H1 (cell line): ENCODE measurements at regions not wholly inside any gene's neighbourhood (a gene's known extent, or its start where the extent isn't known, plus 50 kb on each side); places are given as distances from the start of the nearest gene placed in this dataset.

ENCODE experiments used
- CTCF ChIA-PET: fragments of 300-600 bp; sonication (Branson Sonifier 250); formaldehyde crosslinking; loops from one replicate; lab custom pipeline; 2021; ENCODE audit not compliant: partially characterized antibody; lab: Charles Lee
- POLR2A ChIA-PET: fragments of 300-600 bp; sonication (Branson Sonifier 250); formaldehyde crosslinking; loops from one replicate; lab custom pipeline; 2021; ENCODE audit warnings: inconsistent platforms; ENCODE audit not compliant: partially characterized antibody; lab: Charles Lee
- DNase-seq, 2 experiments: peaks; one replicate each; pipeline versions ENCODE4 v3.0.0 to v3.0.0-alpha.2; 2010 to 2022; ENCODE audit warnings: low spot score in 2 of 2, low read depth in 1 of 2, mixed read lengths in 1 of 2
- FAIRE-seq: peaks from 2 replicates; lab custom pipeline; 2011; peaks lifted over from hg19 to GRCh38; lab: Jason Lieb, UNC
- H2AFZ ChIP-seq: 2 replicates; pipeline ENCODE4 v1.8.1; 2012; ENCODE audit warnings: low read length, inconsistent platforms
- H2AK5ac ChIP-seq: 2 replicates; pipeline ENCODE4 v1.6.1; 2013; ENCODE audit warnings: low read depth, low read length
- H2BK120ac ChIP-seq: replicated peaks from 2 replicates; pipeline ENCODE3; 2013; ENCODE audit warnings: low read depth, low read length, inconsistent platforms
- H2BK12ac ChIP-seq: 2 replicates; pipeline ENCODE4 v1.6.1; 2013; ENCODE audit warnings: low read depth, low read length
- H2BK15ac ChIP-seq: 2 replicates; pipeline ENCODE4 v1.6.1; 2013; ENCODE audit warnings: low read length
- H2BK20ac ChIP-seq: 2 replicates; pipeline ENCODE4 v1.6.1; 2013; ENCODE audit warnings: low read length
- H2BK5ac ChIP-seq: 2 replicates; pipeline ENCODE4 v1.6.1; 2013; ENCODE audit warnings: low read depth, low read length
- H3K14ac ChIP-seq: 2 replicates; pipeline ENCODE4 v1.6.1; 2013; ENCODE audit warnings: inconsistent platforms; ENCODE audit not compliant: insufficient read length
- H3K18ac ChIP-seq: 2 replicates; pipeline ENCODE4 v1.6.1; 2013; ENCODE audit warnings: low read length; ENCODE audit errors: extremely low read depth
- H3K23ac ChIP-seq: 2 replicates; pipeline ENCODE4 v1.6.1; 2013; ENCODE audit warnings: inconsistent platforms; ENCODE audit not compliant: insufficient read length
- H3K23me2 ChIP-seq: 2 replicates; pipeline ENCODE4 v1.6.1; 2013; ENCODE audit warnings: low read depth, low read length
- H3K27ac ChIP-seq: 2 replicates; pipeline ENCODE4 v1.6.1; 2011; ENCODE audit warnings: low read depth, low read length, inconsistent platforms
- H3K27me3 ChIP-seq, 4 experiments: replicated peaks in 1 of 4; 1 replicate in 1 of 4; 2 replicates in 3 of 4; pipeline versions ENCODE4 v1.6.1 to v1.8.1; 2011 to 2013; ENCODE audit warnings: low read length in 3 of 4, mild to moderate bottlenecking in 3 of 4, inconsistent platforms in 2 of 4, mixed read lengths in 2 of 4, moderate library complexity in 1 of 4; ENCODE audit not compliant: control insufficient read depth in 3 of 4, insufficient read depth in 3 of 4; ENCODE audit errors: extremely low read depth in 1 of 4
- H3K36me3 ChIP-seq, 4 experiments: 2 replicates each; pipeline versions ENCODE4 v1.6.1 to v1.8.1; 2011 to 2013; ENCODE audit warnings: mild to moderate bottlenecking in 4 of 4, low read length in 3 of 4, moderate library complexity in 2 of 4, control low read depth in 1 of 4, inconsistent platforms in 1 of 4; ENCODE audit not compliant: insufficient read depth in 4 of 4, control insufficient read depth in 2 of 4
- H3K4ac ChIP-seq: replicated peaks from 2 replicates; pipeline ENCODE3; 2013; ENCODE audit warnings: low read length, low read depth, mixed read lengths, inconsistent platforms; ENCODE audit not compliant: insufficient read length
- H3K4me1 ChIP-seq, 4 experiments: replicated peaks in 1 of 4; 1 replicate in 1 of 4; 2 replicates in 3 of 4; pipeline versions ENCODE4 v1.6.1 to v1.8.1; 2011 to 2013; ENCODE audit warnings: low read length in 3 of 4, inconsistent platforms in 2 of 4, mixed read lengths in 1 of 4; ENCODE audit not compliant: insufficient read depth in 4 of 4, control insufficient read depth in 3 of 4
- H3K4me2 ChIP-seq, 2 experiments: 2 replicates each; pipeline versions ENCODE4 v1.6.1 to v1.8.1; 2011 to 2013; ENCODE audit warnings: low read depth in 2 of 2, low read length in 2 of 2, control low read depth in 1 of 2, inconsistent platforms in 1 of 2, mild to moderate bottlenecking in 1 of 2; ENCODE audit not compliant: insufficient read depth in 1 of 2
- H3K4me3 ChIP-seq, 4 experiments: fragments of 200-600, 300-600 bp in 1 of 4; sonication (generic), shearing (Covaris generic), sonication (Bioruptor Twin) in 1 of 4; 2 replicates each; pipeline versions ENCODE4 v1.5.1 to v1.8.1; 2011 to 2016; ENCODE audit warnings: low read length in 4 of 4, low read depth in 3 of 4, control low read depth in 2 of 4, inconsistent platforms in 2 of 4, mild to moderate bottlenecking in 2 of 4, mixed read lengths in 1 of 4, moderate library complexity in 1 of 4; ENCODE audit not compliant: insufficient read depth in 2 of 4; ENCODE audit errors: extremely low read depth in 1 of 4
- H3K56ac ChIP-seq: replicated peaks from 2 replicates; pipeline ENCODE3; 2013; ENCODE audit warnings: low read depth, mild to moderate bottlenecking, mixed read lengths, low read length, inconsistent platforms; ENCODE audit not compliant: insufficient read length
- H3K79me1 ChIP-seq: 2 replicates; pipeline ENCODE4 v1.6.1; 2013; ENCODE audit warnings: low read depth, low read length, control low read depth
- H3K79me2 ChIP-seq, 2 experiments: 2 replicates each; pipeline versions ENCODE4 v1.6.1 to v1.8.1; 2012 to 2013; ENCODE audit warnings: low read length in 2 of 2, mild to moderate bottlenecking in 2 of 2, inconsistent platforms in 1 of 2; ENCODE audit not compliant: insufficient read depth in 2 of 2, control insufficient read depth in 1 of 2
- H3K9ac ChIP-seq, 4 experiments: replicated peaks in 1 of 4; 1 replicate in 1 of 4; 2 replicates in 3 of 4; pipeline versions ENCODE4 v1.6.1 to v1.8.1; 2011 to 2013; ENCODE audit warnings: low read depth in 3 of 4, low read length in 3 of 4, control low read depth in 2 of 4, mild to moderate bottlenecking in 2 of 4, moderate library complexity in 2 of 4, inconsistent platforms in 1 of 4; ENCODE audit errors: extremely low read depth in 1 of 4
- H3K9me3 ChIP-seq, 2 experiments: 2 replicates each; pipeline versions ENCODE4 v1.6.1 to v1.8.1; 2012 to 2013; ENCODE audit warnings: mild to moderate bottlenecking in 2 of 2, moderate library complexity in 2 of 2, control low read depth in 1 of 2, inconsistent platforms in 1 of 2, low read depth in 1 of 2, low read length in 1 of 2, mixed read lengths in 1 of 2; ENCODE audit not compliant: insufficient read depth in 2 of 2
- H4K20me1 ChIP-seq, 2 experiments: replicated peaks in 1 of 2; 2 replicates each; pipeline versions ENCODE3 to v1.8.1; 2011 to 2013; ENCODE audit warnings: inconsistent platforms in 2 of 2, low read length in 2 of 2, mild to moderate bottlenecking in 1 of 2; ENCODE audit not compliant: insufficient read depth in 2 of 2, control insufficient read depth in 1 of 2
- H4K5ac ChIP-seq: 2 replicates; pipeline ENCODE4 v1.6.1; 2013; ENCODE audit warnings: low read length, low read depth, mixed read lengths, inconsistent platforms; ENCODE audit not compliant: insufficient read length
- H4K8ac ChIP-seq: 2 replicates; pipeline ENCODE4 v1.8.0; 2013; ENCODE audit warnings: mild to moderate bottlenecking, moderate library complexity, low read length, inconsistent platforms; ENCODE audit not compliant: insufficient read depth; ENCODE audit errors: extremely low read depth
- H4K91ac ChIP-seq: replicated peaks from 2 replicates; pipeline ENCODE3; 2013; ENCODE audit warnings: low read length, mixed read lengths, inconsistent platforms; ENCODE audit not compliant: insufficient read length
- CBX8 ChIP-seq: fragments of 300-800, 300-1000 bp; sonication (generic); IDR thresholded peaks from 2 replicates; pipeline ENCODE4 v1.7.1; 2016; ENCODE audit warnings: low read depth, low read length, borderline replicate concordance
- CHD2 ChIP-seq: IDR thresholded peaks from 2 replicates; pipeline ENCODE4 v1.6.1; 2012; ENCODE audit warnings: low read length, improper control_type of control experiment
- CTCF ChIP-seq, 3 experiments: IDR thresholded peaks; 1 replicate in 2 of 3; 2 replicates in 1 of 3; pipeline versions ENCODE4 v1.5.1 to v1.6.1; 2011; ENCODE audit warnings: low read length in 3 of 3, mild to moderate bottlenecking in 3 of 3, inconsistent platforms in 2 of 3, low read depth in 1 of 3, moderate library complexity in 1 of 3; ENCODE audit not compliant: insufficient read depth in 1 of 3; ENCODE audit errors: control extremely low read depth in 1 of 3
- EGR1 ChIP-seq: IDR thresholded peaks from 2 replicates; pipeline ENCODE4 v1.6.1; 2011; ENCODE audit warnings: low read depth, low read length, borderline replicate concordance
- EP300 ChIP-seq, 2 experiments: IDR thresholded peaks; 1 replicate in 1 of 2; 2 replicates in 1 of 2; pipeline ENCODE4 v1.6.1; 2011 to 2012; ENCODE audit warnings: low read depth in 2 of 2, low read length in 2 of 2, mild to moderate bottlenecking in 2 of 2, borderline replicate concordance in 1 of 2, inconsistent platforms in 1 of 2, moderate library complexity in 1 of 2
- FOSL1 ChIP-seq: IDR thresholded peaks from 2 replicates; pipeline ENCODE4 v1.6.1; 2011; ENCODE audit warnings: mild to moderate bottlenecking, low read depth, low read length, moderate library complexity; ENCODE audit not compliant: insufficient read depth
- GABPA ChIP-seq: IDR thresholded peaks from 2 replicates; pipeline ENCODE4 v1.6.1; 2011; ENCODE audit warnings: mild to moderate bottlenecking, low read length, moderate library complexity, borderline replicate concordance; ENCODE audit not compliant: insufficient read depth
- MAX ChIP-seq: IDR thresholded peaks from 2 replicates; pipeline ENCODE4 v1.6.1; 2012; ENCODE audit warnings: inconsistent platforms
- RXRA ChIP-seq: IDR thresholded peaks from 2 replicates; pipeline ENCODE4 v1.6.1; 2011; ENCODE audit warnings: low read depth, mild to moderate bottlenecking, low read length, moderate library complexity; ENCODE audit not compliant: insufficient read depth
- SIRT6 ChIP-seq: IDR thresholded peaks from one replicate; pipeline ENCODE4 v1.7.1; 2012; ENCODE audit warnings: low read length, inconsistent platforms
- SIX5 ChIP-seq: IDR thresholded peaks from 2 replicates; pipeline ENCODE4 v1.6.1; 2011; ENCODE audit warnings: mild to moderate bottlenecking, low read depth, low read length
- SUZ12 ChIP-seq: fragments of 200-600 bp; sonication (generic); IDR thresholded peaks from 2 replicates; pipeline ENCODE4 v1.6.1; 2012; ENCODE audit warnings: mild to moderate bottlenecking, inconsistent platforms, low read length, moderate library complexity, mixed read lengths
- TCF12 ChIP-seq: IDR thresholded peaks from 2 replicates; pipeline ENCODE4 v1.6.1; 2011; ENCODE audit warnings: low read depth, mild to moderate bottlenecking, low read length
- ZNF274 ChIP-seq: IDR thresholded peaks from 2 replicates; pipeline ENCODE4 v1.7.0; 2012; ENCODE audit warnings: low read length, borderline replicate concordance; ENCODE audit errors: extremely low read depth

GRCh38 chr6:10154251-10154650 lies 260.6 kb downstream of the TFAP2A start:
- FAIRE-seq: no peak
- Histone ChIP-seq H3K23ac (no peak overlapping the region), H3K4me1 (no peaks in the 10 kb centered on the region), H3K4me2 (no peak overlapping the region), H2BK20ac (no peak overlapping the region), H2BK12ac (no peak overlapping the region), H3K9ac (no peak overlapping the region), H3K36me3 (no peaks in the 10 kb centered on the region), H3K79me1 (no peaks in the 10 kb centered on the region), H2AFZ (no peak overlapping the region), H3K18ac (no peak overlapping the region), H2BK5ac (no peak overlapping the region), H3K4ac (no peak overlapping the region), H3K9me3 (no peaks in the 10 kb centered on the region), H3K14ac (no peak overlapping the region), H2BK15ac (no peak overlapping the region), H2BK120ac (no peak overlapping the region), H4K5ac (no peak overlapping the region), H4K20me1 (no peaks in the 10 kb centered on the region), H4K91ac (no peak overlapping the region), H3K27ac (no peak overlapping the region), H3K23me2 (no peaks in the 10 kb centered on the region), H4K8ac (no peak overlapping the region), H3K79me2 (no peaks in the 10 kb centered on the region), H3K4me3 (no peak overlapping the region), H2AK5ac (no peak overlapping the region), H3K56ac (no peak overlapping the region), H3K27me3 (peaks cover 0 to 3% (median 0%) of the 10 kb centered on the region in 4 experiments; a peak in 1 of 7 replicates)
- DNase-seq: no peak
- ChIA-PET POLR2A (no interaction called here), CTCF (no interaction called here)
- TF ChIP-seq SUZ12 (no peak), EP300 (IDR thresholded peaks at IDR 0.05; ENCODE audit: borderline replicate concordance in 1 of 2, low read depth in 2 of 2, low read length in 2 of 2) (no peak), SIRT6 (no peak), EGR1 (no peak), CTCF (IDR thresholded peaks at IDR 0.05; ENCODE audit: control extremely low read depth in 1 of 3, insufficient read depth in 1 of 3, low read depth in 1 of 3, low read length in 3 of 3) (no peak), SIX5 (no peak), CHD2 (no peak), CBX8 (no peak), GABPA (no peak), RXRA (no peak), MAX (no peak), TCF12 (no peak), FOSL1 (no peak), ZNF274 (no peak)
